HG02759 (cell line): ENCODE measurements at regions not wholly inside any gene's neighbourhood (a gene's known extent, or its start where the extent isn't known, plus 50 kb on each side); places are given as distances from the start of the nearest gene placed in this dataset.

Source experiments
- ATAC-seq: cut with Tn5 transposase; IDR thresholded peaks from one replicate; pipeline ENCODE4 v1.9.1; 2021; ENCODE audit warnings: mild to moderate bottlenecking, moderate library complexity; ENCODE audit not compliant: unreplicated experiment

- ATAC-seq, result no peak
Observed at GRCh38 chr6:109315341-109316110, 66.7 kb downstream of the CD164 start.

- no peak for ATAC-seq
Observed at GRCh38 chr6:109314313-109314712, 68.0 kb downstream of the CD164 start.

DNA sequence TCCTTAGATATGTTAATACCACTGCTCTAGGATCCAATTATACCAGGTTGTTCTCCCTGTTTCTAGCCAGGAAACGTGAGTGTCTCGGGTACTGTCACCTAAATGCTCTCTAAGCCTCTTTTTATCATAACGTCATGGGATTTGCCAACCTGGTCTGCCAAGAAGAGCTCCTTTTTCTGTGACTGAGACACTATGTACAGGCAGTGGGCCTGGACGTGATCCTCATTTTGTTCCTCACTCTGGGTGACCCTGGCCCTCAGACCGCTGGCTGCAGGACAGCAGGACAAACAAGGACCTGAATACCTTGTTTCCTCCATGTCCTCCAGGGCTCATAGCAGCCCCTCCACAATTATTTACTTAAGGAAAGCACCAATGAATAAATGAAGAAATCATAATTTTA, 69.1 kb downstream of the CD164 start:
- ATAC-seq, result no peak

- no peak for ATAC-seq
Observed at GRCh38 chr6:109311471-109311870, 70.8 kb downstream of the CD164 start.

- ATAC-seq, result no peak
Observed at GRCh38 chr6:109309917-109310316, 72.3 kb downstream of the CD164 start.

DNA sequence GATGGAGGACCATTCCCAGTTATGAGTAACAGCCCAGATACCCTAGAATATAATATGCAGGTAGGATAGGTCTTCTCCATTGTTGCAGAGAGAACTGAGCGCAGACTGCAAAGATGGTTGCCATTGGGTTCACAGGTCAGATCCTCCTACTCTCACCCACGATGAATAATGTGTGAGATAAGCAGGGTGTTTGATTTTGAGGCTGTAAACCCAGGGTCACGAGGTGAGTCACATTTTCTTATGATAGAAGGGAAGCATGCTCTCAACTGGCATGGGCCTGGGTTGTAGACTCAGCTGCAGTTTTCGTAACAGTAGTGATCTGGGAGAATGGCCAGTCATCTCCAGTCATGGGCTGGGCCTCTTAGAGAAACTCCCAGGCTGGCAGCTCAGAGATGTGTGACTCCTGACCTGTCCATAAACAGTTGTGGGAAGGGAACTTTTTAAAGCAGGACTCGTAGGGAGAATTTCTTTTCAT, 74.2 kb downstream of the CD164 start:
- ATAC-seq, result no peak

DNA sequence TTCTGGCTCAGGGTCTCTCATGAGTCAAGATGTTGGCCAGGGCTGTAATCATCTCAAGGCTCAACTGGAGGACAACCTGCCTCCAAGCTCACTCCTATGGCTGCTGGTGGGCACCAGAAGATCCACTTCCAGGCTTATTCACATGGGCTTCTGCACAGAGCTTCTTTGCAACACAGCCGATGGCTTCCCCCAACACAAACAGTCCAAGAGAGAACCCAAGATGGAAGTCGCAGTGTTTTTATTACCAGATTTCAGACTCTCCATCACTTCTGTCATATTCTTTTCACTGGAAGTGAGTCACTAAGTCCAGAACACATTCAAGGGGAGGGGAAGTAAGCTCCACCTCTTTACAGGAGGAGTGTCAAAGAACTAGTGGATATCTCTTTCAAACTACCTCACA, 75.5 kb downstream of the CD164 start:
- ATAC-seq, result no peak

DNA sequence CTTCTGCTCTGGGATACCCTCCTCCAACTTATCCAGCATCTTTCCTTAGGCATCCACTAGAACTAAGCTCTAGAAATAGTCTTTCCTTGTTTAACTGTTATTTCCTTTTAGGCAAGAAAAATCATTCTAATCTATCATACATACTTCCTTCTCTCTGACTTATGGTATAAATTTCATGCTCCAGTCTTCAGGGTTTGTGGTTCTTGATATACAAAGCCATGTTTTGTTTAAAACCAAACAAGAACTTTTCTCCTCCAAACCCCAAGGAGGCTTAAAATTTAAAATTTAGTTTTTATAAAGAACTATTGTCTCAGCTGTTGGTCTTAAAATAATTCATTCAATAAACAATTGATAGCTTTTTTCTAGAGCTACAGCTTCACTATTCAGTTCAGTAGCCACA, 77.2 kb downstream of the CD164 start:
- ATAC-seq, result no peak

- ATAC-seq, result no peak
Observed at GRCh38 chr6:109304284-109305015, 77.8 kb downstream of the CD164 start.

DNA sequence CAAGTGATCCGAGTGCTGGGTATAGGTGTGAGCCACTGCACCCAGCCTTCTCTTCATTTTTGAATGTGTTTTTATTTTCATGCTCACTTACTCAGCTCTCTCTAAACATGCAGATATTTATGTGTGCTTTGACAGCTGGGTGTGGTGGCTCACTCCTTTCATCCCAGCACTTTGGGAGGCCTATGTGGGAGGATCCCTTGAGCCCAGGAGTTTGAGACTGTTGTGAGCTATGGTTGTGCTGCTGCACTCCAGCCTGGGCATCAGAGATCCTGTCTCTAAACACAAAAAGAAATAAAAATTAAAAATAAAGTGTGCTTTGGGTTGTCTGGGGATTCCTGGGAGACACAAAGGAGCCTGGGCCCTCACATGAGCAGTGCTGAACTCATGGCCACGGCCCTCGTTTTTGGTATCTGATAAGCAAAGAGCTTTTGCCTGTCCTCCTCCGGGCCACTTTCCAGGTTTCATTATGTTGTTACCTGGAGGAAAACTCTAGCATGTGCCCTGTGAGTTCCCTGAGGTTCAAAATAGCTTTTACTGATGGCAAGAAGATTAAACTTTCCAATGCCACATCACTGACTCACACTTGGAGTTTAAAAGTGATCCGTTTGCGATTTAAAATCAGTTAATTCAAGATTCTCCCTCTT, 78.5 kb downstream of the CD164 start:
- no peak for ATAC-seq

GRCh38 chr6:109303164-109303563, 79.1 kb downstream of the CD164 start:
- ATAC-seq, result no peak

DNA sequence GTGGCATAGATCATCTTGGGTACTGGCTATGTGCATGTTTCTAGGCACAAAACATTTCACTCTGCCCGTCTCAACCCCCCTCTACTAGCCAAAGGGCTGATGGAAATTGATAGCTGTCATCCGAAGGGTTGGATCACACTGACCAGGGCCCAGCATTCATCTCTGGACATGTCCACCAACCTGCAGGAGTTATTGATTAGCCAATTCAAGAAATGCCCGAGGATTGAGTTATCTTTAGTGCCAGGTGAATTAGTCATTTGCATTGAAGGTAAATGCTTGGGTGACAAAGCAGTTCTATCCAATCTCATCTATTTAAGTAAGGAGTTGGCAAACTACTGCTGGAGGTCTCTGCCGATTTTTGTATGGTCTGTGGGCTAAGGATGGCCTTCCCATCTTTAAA, 80.1 kb downstream of the CD164 start:
- ATAC-seq, result no peak

DNA sequence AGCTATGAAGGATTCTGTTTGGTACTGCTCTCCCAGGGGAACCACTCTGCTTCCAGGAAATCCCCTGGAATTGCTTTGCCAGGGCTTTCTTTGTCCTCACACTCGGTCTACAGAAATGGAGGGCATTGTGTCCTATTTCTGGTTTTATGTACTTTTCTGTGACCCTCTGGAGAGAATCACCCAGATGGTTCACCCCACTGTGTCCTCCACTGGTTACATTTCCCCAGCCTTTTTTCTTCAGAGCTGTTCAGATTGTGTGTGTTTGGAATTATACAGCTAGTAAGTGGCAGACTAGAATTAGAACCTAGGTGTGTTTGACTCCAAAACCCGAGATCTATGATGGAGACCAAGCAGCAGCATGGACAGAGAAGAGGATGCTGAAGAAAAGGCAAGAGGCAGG, 80.8 kb downstream of the CD164 start:
- no peak for ATAC-seq

DNA sequence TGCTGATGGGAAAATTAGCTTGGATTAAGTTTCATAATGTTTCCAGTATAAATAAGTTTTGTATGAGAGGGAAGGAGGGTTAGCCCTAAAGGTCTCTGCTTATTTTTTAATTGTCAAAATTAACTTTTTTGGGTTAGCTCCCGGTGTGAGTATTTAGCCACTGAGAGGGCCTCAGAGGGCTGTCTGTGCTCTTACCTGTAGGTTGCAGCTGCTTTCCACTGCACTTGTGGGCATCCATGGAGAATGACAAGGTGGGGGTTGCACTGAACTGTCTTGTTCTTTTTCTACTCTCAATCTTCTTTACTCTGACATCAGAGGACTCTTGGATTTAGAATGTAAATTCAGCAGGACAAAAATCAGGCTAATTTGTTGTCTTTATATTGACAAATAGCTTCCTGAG, 81.4 kb downstream of the CD164 start:
- no peak for ATAC-seq

GRCh38 chr6:109299776-109300564, 82.3 kb downstream of the CD164 start:
- no peak for ATAC-seq

DNA sequence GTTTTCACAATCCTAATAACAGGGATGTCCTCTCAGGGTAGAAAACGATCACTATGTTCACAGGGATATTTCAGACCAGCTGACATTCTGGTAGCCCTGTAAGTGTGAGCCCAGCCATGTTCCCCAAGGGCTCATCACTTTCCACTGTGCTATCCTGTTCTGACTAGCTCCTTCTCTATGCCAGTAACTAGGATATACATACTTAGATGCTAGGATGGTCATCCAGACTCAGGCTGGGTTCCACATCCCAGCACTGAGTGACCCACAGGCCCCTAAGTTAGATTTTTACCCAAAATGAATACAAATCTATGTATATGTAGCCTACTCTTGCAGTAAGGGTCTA, 83.0 kb downstream of the CD164 start:
- no peak for ATAC-seq

DNA sequence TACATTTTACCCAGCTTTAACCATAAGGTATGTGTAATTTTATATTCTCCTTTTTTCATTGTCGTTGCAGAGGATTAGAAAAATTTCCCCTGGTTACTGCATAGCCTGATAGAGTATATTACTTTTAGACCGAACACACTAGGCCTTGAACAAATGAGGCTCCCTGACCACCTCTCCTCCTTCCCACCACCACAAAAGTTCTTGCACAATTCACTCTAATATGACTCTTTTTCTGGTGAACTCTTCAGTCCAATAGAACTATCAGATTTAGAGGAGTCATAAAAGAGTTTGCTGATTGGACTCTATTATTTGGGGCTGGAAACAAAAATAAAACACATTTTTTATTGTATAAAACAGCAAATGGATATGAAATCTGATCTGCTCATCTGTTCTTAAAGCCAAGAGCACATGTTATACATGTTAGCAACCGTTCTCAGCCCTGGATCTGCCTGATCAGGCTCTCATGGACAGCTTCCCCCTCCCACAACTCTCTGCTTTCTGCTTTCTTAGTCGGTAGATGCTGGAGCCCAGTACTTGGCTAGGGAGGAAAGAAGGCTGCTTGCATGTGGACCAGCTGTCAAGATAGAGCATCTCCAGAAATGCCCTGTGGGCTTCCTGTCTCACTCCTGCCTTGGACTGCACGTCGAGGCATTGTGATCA, 83.5 kb downstream of the CD164 start:
- no peak for ATAC-seq

DNA sequence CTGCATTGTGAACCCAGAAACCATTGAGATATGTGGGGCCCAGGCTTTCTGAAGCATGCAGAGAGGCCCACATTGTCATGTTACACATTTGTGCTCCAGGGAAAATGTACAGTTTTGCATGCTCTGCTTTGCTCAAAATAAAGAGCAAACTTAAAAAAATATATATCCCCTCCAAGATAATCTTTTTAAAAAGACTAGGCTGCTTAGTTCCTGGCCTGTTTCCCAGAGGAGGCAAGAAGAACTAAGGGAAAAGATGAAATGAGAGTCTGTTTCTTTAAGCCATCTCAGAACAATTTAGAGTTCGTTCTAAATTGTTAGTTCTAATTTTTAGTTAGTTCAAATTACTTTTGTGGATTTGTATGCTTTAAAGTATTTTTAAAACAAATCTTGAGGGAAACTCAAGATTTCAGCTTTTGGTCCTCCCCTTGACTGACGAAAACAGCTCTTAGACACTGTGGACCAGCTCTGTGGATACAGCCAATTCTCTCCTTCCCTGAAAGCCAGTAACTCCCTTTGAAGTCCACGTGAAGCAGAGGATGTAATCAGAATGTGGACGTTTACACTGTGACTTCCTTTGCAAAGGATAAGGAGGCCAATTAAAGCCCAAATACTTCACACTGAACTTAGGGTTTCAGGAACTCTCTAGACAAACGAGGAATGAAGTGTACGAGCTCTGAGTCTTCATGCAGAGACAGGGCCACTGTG, 84.7 kb downstream of the CD164 start:
- no peak for ATAC-seq

DNA sequence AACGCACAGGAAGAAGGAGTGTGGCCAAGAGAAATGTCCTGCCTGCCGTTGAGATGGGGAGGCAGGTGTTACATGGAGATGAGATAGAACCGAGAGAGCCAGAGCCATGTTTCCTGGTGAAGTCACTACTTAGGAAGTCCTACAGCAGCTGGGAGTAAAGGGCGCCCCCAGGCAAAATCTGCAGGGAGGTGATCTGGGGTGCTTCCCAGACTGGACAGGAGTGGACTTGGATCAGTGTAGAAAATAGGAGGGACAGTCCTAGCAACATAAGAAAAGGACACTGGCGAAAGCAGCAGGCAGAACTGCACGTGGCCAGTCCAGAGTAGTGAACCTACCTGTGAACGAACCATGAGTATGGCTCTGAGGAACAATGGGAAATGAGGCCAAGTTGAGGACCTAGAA, 85.3 kb downstream of the CD164 start:
- no peak for ATAC-seq

- ATAC-seq, result no peak
Observed at GRCh38 chr6:109296452-109296851, 85.8 kb downstream of the CD164 start.
